T-helper 2 cell treated with Interferon-gamma antibody and Interleukin-4, amounts not matched to agents 5 μg/mL and 100 μg/mL, for 36 hours (primary cell): ENCODE measurements at regions not wholly inside any gene's neighbourhood (a gene's known extent, or its start where the extent isn't known, plus 50 kb on each side); places are given as distances from the start of the nearest gene placed in this dataset.

Source experiments
- DNase-seq: peaks from one replicate; pipeline ENCODE4 v3.0.0; 2021; ENCODE audit warnings: low spot score
- H3K27ac Mint-ChIP-seq: one replicate; pipeline ENCODE4 v1.8.0; 2021; ENCODE audit warnings: mild to moderate bottlenecking, mixed read lengths
- H3K27me3 Mint-ChIP-seq: one replicate; pipeline ENCODE4 v1.8.0; 2021; ENCODE audit warnings: low read depth, mixed read lengths
- H3K36me3 Mint-ChIP-seq: one replicate; pipeline ENCODE4 v1.8.0; 2021; ENCODE audit warnings: low read depth, mixed read lengths
- H3K4me1 Mint-ChIP-seq: one replicate; pipeline ENCODE4 v1.8.0; 2021; ENCODE audit warnings: low read depth, mixed read lengths
- H3K4me3 Mint-ChIP-seq: one replicate; pipeline ENCODE4 v1.8.0; 2022; ENCODE audit warnings: mild to moderate bottlenecking, moderate library complexity, mixed read lengths
- H3K9me3 Mint-ChIP-seq: one replicate; pipeline ENCODE4 v1.8.0; 2021; ENCODE audit warnings: mixed read lengths

GRCh38 chr4:11603591-11604194 lies 175.0 kb upstream of the HS3ST1 start:
- Mint-ChIP-seq H3K9me3 (no peaks in the 10 kb centered on the region), H3K27ac (no peak overlapping the region), H3K36me3 (no peaks in the 10 kb centered on the region), H3K4me3 (no peak overlapping the region), H3K4me1 (no peaks in the 10 kb centered on the region), H3K27me3 (peaks cover 2% of the 10 kb centered on the region)
- DNase-seq, result no peak

- Mint-ChIP-seq H3K27ac (no peak overlapping the region), H3K4me3 (no peak overlapping the region), H3K27me3 (peaks cover 2% of the 10 kb centered on the region), H3K4me1 (no peaks in the 10 kb centered on the region), H3K36me3 (no peaks in the 10 kb centered on the region), H3K9me3 (no peaks in the 10 kb centered on the region)
- no peak for DNase-seq
These were observed 174.1 kb upstream of the HS3ST1 start for GRCh38 chr4:11602606-11603340.

GRCh38 chr4:11599064-11599463 lies 170.4 kb upstream of the HS3ST1 start:
- H3K4me3 Mint-ChIP-seq, result no peak overlapping the region
- H3K27me3 Mint-ChIP-seq, result peaks cover 2% of the 10 kb centered on the region
- no peaks in the 10 kb centered on the region for H3K9me3 Mint-ChIP-seq
- H3K27ac Mint-ChIP-seq, result no peak overlapping the region
- no peak for DNase-seq
- peaks cover 2% of the 10 kb centered on the region for H3K4me1 Mint-ChIP-seq
- no peaks in the 10 kb centered on the region for H3K36me3 Mint-ChIP-seq

- no peaks in the 10 kb centered on the region for H3K27me3 Mint-ChIP-seq
- no peaks in the 10 kb centered on the region for H3K36me3 Mint-ChIP-seq
- no peak overlapping the region for H3K27ac Mint-ChIP-seq
- H3K4me3 Mint-ChIP-seq, result no peak overlapping the region
- H3K9me3 Mint-ChIP-seq, result no peaks in the 10 kb centered on the region
- DNase-seq, result no peak
- H3K4me1 Mint-ChIP-seq, result peaks cover 2% of the 10 kb centered on the region
These were observed 169.9 kb upstream of the HS3ST1 start for GRCh38 chr4:11598591-11598990.

- no peaks in the 10 kb centered on the region for H3K36me3 Mint-ChIP-seq
- no peak overlapping the region for H3K27ac Mint-ChIP-seq
- DNase-seq, result no peak
- no peaks in the 10 kb centered on the region for H3K9me3 Mint-ChIP-seq
- no peak overlapping the region for H3K4me3 Mint-ChIP-seq
- no peaks in the 10 kb centered on the region for H3K27me3 Mint-ChIP-seq
- H3K4me1 Mint-ChIP-seq, result peaks cover 2% of the 10 kb centered on the region
These were observed 168.8 kb upstream of the HS3ST1 start for GRCh38 chr4:11597506-11597905.

GRCh38 chr4:11596989-11597388 lies 168.3 kb upstream of the HS3ST1 start:
- H3K9me3 Mint-ChIP-seq, result no peaks in the 10 kb centered on the region
- H3K27ac Mint-ChIP-seq, result no peak overlapping the region
- peaks cover 2% of the 10 kb centered on the region for H3K4me1 Mint-ChIP-seq
- no peak overlapping the region for H3K4me3 Mint-ChIP-seq
- no peaks in the 10 kb centered on the region for H3K27me3 Mint-ChIP-seq
- no peaks in the 10 kb centered on the region for H3K36me3 Mint-ChIP-seq
- no peak for DNase-seq

GRCh38 chr4:11593576-11594116 lies 165.0 kb upstream of the HS3ST1 start:
- Mint-ChIP-seq H3K36me3 (no peaks in the 10 kb centered on the region), H3K27ac (no peak overlapping the region), H3K4me1 (peaks cover 2% of the 10 kb centered on the region), H3K27me3 (no peaks in the 10 kb centered on the region), H3K9me3 (no peaks in the 10 kb centered on the region), H3K4me3 (no peak overlapping the region)
- DNase-seq, result no peak

GRCh38 chr4:11592276-11592675 lies 163.6 kb upstream of the HS3ST1 start:
- no peaks in the 10 kb centered on the region for H3K4me1 Mint-ChIP-seq
- no peak for DNase-seq
- no peak overlapping the region for H3K27ac Mint-ChIP-seq
- no peaks in the 10 kb centered on the region for H3K9me3 Mint-ChIP-seq
- H3K27me3 Mint-ChIP-seq, result no peaks in the 10 kb centered on the region
- no peaks in the 10 kb centered on the region for H3K36me3 Mint-ChIP-seq
- H3K4me3 Mint-ChIP-seq, result no peak overlapping the region

- H3K9me3 Mint-ChIP-seq, result no peaks in the 10 kb centered on the region
These were observed 161.4 kb upstream of the HS3ST1 start for GRCh38 chr4:11590132-11590531.

GRCh38 chr4:11589676-11590075 lies 161.0 kb upstream of the HS3ST1 start:
- H3K4me3 Mint-ChIP-seq, result no peak overlapping the region
- no peak for DNase-seq
- no peaks in the 10 kb centered on the region for H3K9me3 Mint-ChIP-seq
- no peaks in the 10 kb centered on the region for H3K27me3 Mint-ChIP-seq
- no peaks in the 10 kb centered on the region for H3K36me3 Mint-ChIP-seq
- no peak overlapping the region for H3K27ac Mint-ChIP-seq
- no peaks in the 10 kb centered on the region for H3K4me1 Mint-ChIP-seq

More at GRCh38 chr4:11590132-11590531, 161.4 kb upstream of the HS3ST1 start:
- Mint-ChIP-seq H3K27me3 (no peaks in the 10 kb centered on the region), H3K27ac (no peak overlapping the region), H3K4me1 (no peaks in the 10 kb centered on the region), H3K36me3 (no peaks in the 10 kb centered on the region), H3K4me3 (no peak overlapping the region)
- DNase-seq, result no peak

- H3K27ac Mint-ChIP-seq, result no peak overlapping the region
- H3K4me1 Mint-ChIP-seq, result no peaks in the 10 kb centered on the region
- no peak for DNase-seq
- no peak overlapping the region for H3K4me3 Mint-ChIP-seq
- H3K9me3 Mint-ChIP-seq, result no peaks in the 10 kb centered on the region
- no peaks in the 10 kb centered on the region for H3K36me3 Mint-ChIP-seq
- no peaks in the 10 kb centered on the region for H3K27me3 Mint-ChIP-seq
These were observed 159.1 kb upstream of the HS3ST1 start for GRCh38 chr4:11587797-11588196.

- Mint-ChIP-seq H3K27me3 (no peaks in the 10 kb centered on the region), H3K9me3 (no peaks in the 10 kb centered on the region), H3K36me3 (no peaks in the 10 kb centered on the region), H3K27ac (no peak overlapping the region), H3K4me3 (no peak overlapping the region), H3K4me1 (no peaks in the 10 kb centered on the region)
- DNase-seq, result no peak
These were observed 156.8 kb upstream of the HS3ST1 start for GRCh38 chr4:11585506-11585905.

GRCh38 chr4:11568511-11568910 lies 139.8 kb upstream of the HS3ST1 start:
- H3K36me3 Mint-ChIP-seq, result no peaks in the 10 kb centered on the region
- no peak overlapping the region for H3K4me3 Mint-ChIP-seq
- no peak overlapping the region for H3K27ac Mint-ChIP-seq
- no peaks in the 10 kb centered on the region for H3K9me3 Mint-ChIP-seq
- DNase-seq, result no peak
- H3K27me3 Mint-ChIP-seq, result no peaks in the 10 kb centered on the region
- H3K4me1 Mint-ChIP-seq, result no peaks in the 10 kb centered on the region

GRCh38 chr4:11566444-11567022 lies 137.8 kb upstream of the HS3ST1 start:
- no peaks in the 10 kb centered on the region for H3K36me3 Mint-ChIP-seq

More at GRCh38 chr4:11566444-11567022, 137.8 kb upstream of the HS3ST1 start:
- no peak for DNase-seq
- Mint-ChIP-seq H3K27ac (no peak overlapping the region), H3K9me3 (no peaks in the 10 kb centered on the region), H3K27me3 (no peaks in the 10 kb centered on the region), H3K4me3 (no peak overlapping the region), H3K4me1 (no peaks in the 10 kb centered on the region)
